ENCODE measurements at regions not wholly inside any gene's neighbourhood (a gene's known extent, or its start where the extent isn't known, plus 50 kb on each side); places are given as distances from the start of the nearest gene placed in this dataset.

GRCh38 chr11:116420030-116420429, 352.8 kb downstream of the BUD13 start:
- DNase-seq (ENCODE audit: low spot score) = no peak

GRCh38 chr11:116418388-116419041, 354.3 kb downstream of the BUD13 start:
- no peak for DNase-seq (ENCODE audit: low spot score)

GRCh38 chr11:116416852-116417251, 355.9 kb downstream of the BUD13 start:
- no peak for DNase-seq (ENCODE audit: low spot score)

- no peak for DNase-seq (ENCODE audit: low spot score)
Observed at GRCh38 chr11:116415095-116415494, 357.7 kb downstream of the BUD13 start.

- no peak for DNase-seq (ENCODE audit: low spot score)
Observed at GRCh38 chr11:116414357-116414880, 358.4 kb downstream of the BUD13 start.

- no peak for DNase-seq (ENCODE audit: low spot score)
Observed at GRCh38 chr11:116413301-116414242, 359.2 kb downstream of the BUD13 start.

GRCh38 chr11:116412118-116412889, 360.5 kb downstream of the BUD13 start:
- no peak for DNase-seq (ENCODE audit: low spot score)

- no peak for DNase-seq (ENCODE audit: low spot score)
Observed at GRCh38 chr11:116409238-116409637, 363.5 kb downstream of the BUD13 start.

- DNase-seq (ENCODE audit: low spot score) = no peak
Observed at GRCh38 chr11:116406042-116406441, 366.7 kb downstream of the BUD13 start.

- no peak for DNase-seq (ENCODE audit: low spot score)
Observed at GRCh38 chr11:116404462-116404798, 368.4 kb downstream of the BUD13 start.

- no peak for DNase-seq (ENCODE audit: low spot score)
Observed at GRCh38 chr11:116403794-116404461, 368.9 kb downstream of the BUD13 start.

- DNase-seq (ENCODE audit: low spot score) = no peak
Observed at GRCh38 chr11:116400081-116400480, 372.7 kb downstream of the BUD13 start.

- no peak for DNase-seq (ENCODE audit: low spot score)
Observed at GRCh38 chr11:116397602-116398084, 375.1 kb downstream of the BUD13 start.

- no peak for DNase-seq (ENCODE audit: low spot score)
Observed at GRCh38 chr11:116396331-116396730, 376.5 kb downstream of the BUD13 start.

GRCh38 chr11:116394022-116394421, 378.8 kb downstream of the BUD13 start:
- no peak for DNase-seq (ENCODE audit: low spot score)

- no peak for DNase-seq (ENCODE audit: low spot score)
Observed at GRCh38 chr11:116390963-116391362, 381.8 kb downstream of the BUD13 start.

- no peak for DNase-seq (ENCODE audit: low spot score)
Observed at GRCh38 chr11:116388146-116388545, 384.6 kb downstream of the BUD13 start.

GRCh38 chr11:116387641-116388040, 385.1 kb downstream of the BUD13 start:
- DNase-seq (ENCODE audit: low spot score) = no peak

- no peak for DNase-seq (ENCODE audit: low spot score)
Observed at GRCh38 chr11:116386118-116386699, 386.6 kb downstream of the BUD13 start.

GRCh38 chr11:116384876-116385275, 387.9 kb downstream of the BUD13 start:
- no peak for DNase-seq (ENCODE audit: low spot score)

GRCh38 chr11:116384407-116384806, 388.4 kb downstream of the BUD13 start:
- DNase-seq (ENCODE audit: low spot score) = peak; percentile 73
